Heart left ventricle (tissue), 13 donors: ENCODE measurements at regions not wholly inside any gene's neighbourhood (a gene's known extent, or its start where the extent isn't known, plus 50 kb on each side); places are given as distances from the start of the nearest gene placed in this dataset.

Experiments
- POLR2A ChIP-seq, 2 donors: fragments of 450-650 bp; IDR thresholded peaks; one replicate each; pipeline ENCODE4 v1.6.1; 2017; ENCODE audit warnings: antibody characterized with exemption in 2 of 2, mild to moderate bottlenecking in 2 of 2, moderate library complexity in 2 of 2
- TF ChIP-seq, protein P1 (sequence below), 12 donors: fragments of 200-600 bp; sonication (generic) in 4 of 12; IDR thresholded peaks; one replicate each; pipeline versions ENCODE4 v1.5.0 to v1.8.0; 2018 to 2022; ENCODE audit warnings: antibody characterized with exemption in 12 of 12, mild to moderate bottlenecking in 5 of 12
- donor health status: ischemic (EF 13 %, LVEDD 7.1; RV severe dilation, severe dysfunction).
- donor health status: DM: no; HTN: yes; CAD: no.
- donor health status: DM: no; HTN: no; CAD: no.
- donor health status: ischemic (EF 25% LVEDD 6.9; RV normal size, moderate dysfunction).
- donor health status: ischemic (EF 25% LVEDD 5.7; RV mildly dilated, moderate dysfunction).
- donor health status: ischemic (EF 35%, LVEDD 5.7; RV mildly dilated, moderate dysfunction).
- donor health status: nonischemic (EF 11% LVEDD 7.7; RV severe dilation, severe dysfunction).
- donor health status: DM: yes; HTN: yes; CAD: no.
- donor health status: PGD.
- donor health status: ischemic (EF 29% LVEDD 5.4; RV normal size, mild dysfunction).
- donor health status: nonischemic (EF 23%, LVEDD 6.1; RV moderate dilation, normal function).

DNA sequence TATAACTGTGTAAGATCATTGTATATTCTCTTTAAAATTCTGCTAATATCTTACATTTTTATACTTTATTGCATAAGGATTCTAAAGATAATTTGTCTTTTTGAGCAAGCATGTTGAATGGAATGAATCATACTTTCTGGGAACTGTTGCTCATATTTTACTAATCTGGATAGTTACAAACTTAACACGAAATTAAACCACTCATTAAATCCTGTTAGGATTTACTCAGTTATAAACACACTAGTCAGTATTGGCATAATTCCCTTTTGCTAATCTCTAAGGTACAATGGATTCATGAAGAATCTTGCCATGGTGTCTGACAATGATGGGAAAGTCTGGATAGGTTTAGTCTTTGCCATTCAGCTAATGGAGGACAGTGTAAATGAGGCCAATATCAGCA lies 338.1 kb upstream of the SMC2 start:
- TF ChIP-seq, protein P1, sequence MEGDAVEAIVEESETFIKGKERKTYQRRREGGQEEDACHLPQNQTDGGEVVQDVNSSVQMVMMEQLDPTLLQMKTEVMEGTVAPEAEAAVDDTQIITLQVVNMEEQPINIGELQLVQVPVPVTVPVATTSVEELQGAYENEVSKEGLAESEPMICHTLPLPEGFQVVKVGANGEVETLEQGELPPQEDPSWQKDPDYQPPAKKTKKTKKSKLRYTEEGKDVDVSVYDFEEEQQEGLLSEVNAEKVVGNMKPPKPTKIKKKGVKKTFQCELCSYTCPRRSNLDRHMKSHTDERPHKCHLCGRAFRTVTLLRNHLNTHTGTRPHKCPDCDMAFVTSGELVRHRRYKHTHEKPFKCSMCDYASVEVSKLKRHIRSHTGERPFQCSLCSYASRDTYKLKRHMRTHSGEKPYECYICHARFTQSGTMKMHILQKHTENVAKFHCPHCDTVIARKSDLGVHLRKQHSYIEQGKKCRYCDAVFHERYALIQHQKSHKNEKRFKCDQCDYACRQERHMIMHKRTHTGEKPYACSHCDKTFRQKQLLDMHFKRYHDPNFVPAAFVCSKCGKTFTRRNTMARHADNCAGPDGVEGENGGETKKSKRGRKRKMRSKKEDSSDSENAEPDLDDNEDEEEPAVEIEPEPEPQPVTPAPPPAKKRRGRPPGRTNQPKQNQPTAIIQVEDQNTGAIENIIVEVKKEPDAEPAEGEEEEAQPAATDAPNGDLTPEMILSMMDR (IDR thresholded peaks at IDR 0.05) = no peak
- no peak for TF ChIP-seq POLR2A (IDR thresholded peaks at IDR 0.05)
